CD14-positive monocyte (primary cell): ENCODE measurements at regions not wholly inside any gene's neighbourhood (a gene's known extent, or its start where the extent isn't known, plus 50 kb on each side); places are given as distances from the start of the nearest gene placed in this dataset.

Experiments used
- DNase-seq, 3 donors: peaks; one replicate each; pipeline ENCODE4 v3.0.0-alpha.2; 2011 to 2022
- H2AFZ ChIP-seq: 2 replicates; pipeline ENCODE4 v1.6.0; 2012; ENCODE audit warnings: mild to moderate bottlenecking, low read depth, low read length, inconsistent platforms; ENCODE audit not compliant: insufficient read depth, poor library complexity, severe bottlenecking
- H3K27ac ChIP-seq, 2 donors: 1 replicate in 1 of 2; 2 replicates in 1 of 2; pipeline ENCODE4 v1.5.1; 2012 to 2013; ENCODE audit warnings: low read length in 2 of 2, control low read depth in 1 of 2, inconsistent platforms in 1 of 2, low read depth in 1 of 2, mild to moderate bottlenecking in 1 of 2
- H3K27me3 ChIP-seq, 2 donors: one replicate each; pipeline versions ENCODE4 v1.6.0 to v1.6.1; 2011 to 2013; ENCODE audit warnings: low read length in 2 of 2; ENCODE audit not compliant: control insufficient read depth in 2 of 2, insufficient read depth in 2 of 2
- H3K36me3 ChIP-seq, 2 donors: replicated peaks in 1 of 2; 1 replicate in 1 of 2; 2 replicates in 1 of 2; pipeline versions ENCODE4 v1.5.1 to v1.6.1; 2012 to 2013; ENCODE audit warnings: low read length in 2 of 2, control low read depth in 1 of 2, inconsistent platforms in 1 of 2, mild to moderate bottlenecking in 1 of 2; ENCODE audit not compliant: insufficient read depth in 2 of 2, control insufficient read depth in 1 of 2
- H3K4me1 ChIP-seq, 2 donors: 1 replicate in 1 of 2; 2 replicates in 1 of 2; pipeline versions ENCODE4 v1.5.1 to v1.6.1; 2012 to 2013; ENCODE audit warnings: low read length in 2 of 2, control low read depth in 1 of 2, inconsistent platforms in 1 of 2, mild to moderate bottlenecking in 1 of 2, moderate library complexity in 1 of 2; ENCODE audit not compliant: insufficient read depth in 2 of 2, control insufficient read depth in 1 of 2
- H3K4me2 ChIP-seq: replicated peaks from 2 replicates; pipeline ENCODE3; 2012; ENCODE audit warnings: low read length, moderate library complexity, mild to moderate bottlenecking; ENCODE audit not compliant: poor library complexity, severe bottlenecking; ENCODE audit errors: extremely low read depth
- H3K4me3 ChIP-seq, 3 experiments: fragments of 200-600 bp in 1 of 3; sonication (generic) in 1 of 3; replicated peaks in 1 of 3; 1 replicate in 2 of 3; 2 replicates in 1 of 3; pipeline ENCODE4 v1.5.1; 2011 to 2013; ENCODE audit warnings: low read length in 3 of 3, mild to moderate bottlenecking in 3 of 3, control low read depth in 2 of 3, low read depth in 2 of 3, inconsistent platforms in 1 of 3, moderate library complexity in 1 of 3
- H3K79me2 ChIP-seq: 2 replicates; pipeline ENCODE4 v1.6.0; 2012; ENCODE audit warnings: mild to moderate bottlenecking, control low read depth, inconsistent platforms, low read length, moderate library complexity; ENCODE audit not compliant: insufficient read depth
- H3K9ac ChIP-seq: 2 replicates; pipeline ENCODE4 v1.6.0; 2017; ENCODE audit warnings: low read length, mild to moderate bottlenecking; ENCODE audit not compliant: insufficient read depth, poor library complexity, severe bottlenecking
- H3K9me3 ChIP-seq, 2 donors: replicated peaks in 1 of 2; 1 replicate in 1 of 2; 2 replicates in 1 of 2; pipeline versions ENCODE4 v1.5.1 to v1.6.1; 2012 to 2013; ENCODE audit warnings: low read length in 2 of 2, control low read depth in 1 of 2; ENCODE audit not compliant: control insufficient read depth in 1 of 2, insufficient read depth in 1 of 2
- H4K20me1 ChIP-seq: 2 replicates; pipeline ENCODE4 v1.6.0; 2012; ENCODE audit warnings: mild to moderate bottlenecking, low read length, control low read depth, moderate library complexity; ENCODE audit not compliant: insufficient read depth
- H3K27ac Mint-ChIP-seq, 7 donors: one replicate each; pipeline ENCODE4 v1.8.0; 2020; ENCODE audit warnings: mild to moderate bottlenecking in 7 of 7, mixed read lengths in 7 of 7, moderate library complexity in 6 of 7, inconsistent platforms in 2 of 7
- H3K27me3 Mint-ChIP-seq, 3 donors: one replicate each; pipeline ENCODE4 v1.8.0; 2021 to 2022; ENCODE audit warnings: low read depth in 3 of 3, mild to moderate bottlenecking in 3 of 3, mixed read lengths in 3 of 3, moderate library complexity in 3 of 3, inconsistent platforms in 1 of 3
- H3K36me3 Mint-ChIP-seq, 2 donors: one replicate each; pipeline ENCODE4 v1.8.0; 2020; ENCODE audit warnings: mixed read lengths in 2 of 2, inconsistent platforms in 1 of 2, mild to moderate bottlenecking in 1 of 2
- H3K4me1 Mint-ChIP-seq: one replicate; pipeline ENCODE4 v1.8.0; 2020; ENCODE audit warnings: mild to moderate bottlenecking, mixed read lengths
- H3K4me3 Mint-ChIP-seq, 2 donors: one replicate each; pipeline ENCODE4 v1.8.0; 2020; ENCODE audit warnings: mild to moderate bottlenecking in 2 of 2, mixed read lengths in 2 of 2, moderate library complexity in 1 of 2
- H3K9me3 Mint-ChIP-seq, 7 donors: one replicate each; pipeline ENCODE4 v1.8.0; 2020 to 2022; ENCODE audit warnings: mixed read lengths in 7 of 7, mild to moderate bottlenecking in 6 of 7, moderate library complexity in 6 of 7, inconsistent platforms in 2 of 7
- CTCF ChIP-seq: fragments of 200-600 bp; IDR thresholded peaks from one replicate; pipeline ENCODE4 v1.8.0; 2022; ENCODE audit warnings: antibody characterized with exemption, mild to moderate bottlenecking
- WGBS: methylation state at CpG from one replicate; pipeline ENCODE4 v1.1.5; 2013; ENCODE audit warnings: missing lambda C conversion rate; ENCODE audit not compliant: insufficient coverage; 5-methylcytosine and 5-hydroxymethylcytosine counted together
- intact Hi-C, 2 donors: fragments of 100-400 bp; cut with micrococcal nuclease; formaldehyde crosslinking; loops; one replicate each; pipeline versions ENCODE4 v1.15.0 to v1.15.1; 2023

- H3K9me3 ChIP-seq: no peaks in the 10 kb centered on the region
- intact Hi-C loops: no loop called here
- H3K4me1 ChIP-seq: no peaks in the 10 kb centered on the region
- Mint-ChIP-seq H3K27ac (no peak overlapping the region), H3K4me3 (no peak overlapping the region), H3K4me1 (no peaks in the 10 kb centered on the region), H3K9me3 (peaks cover 0 to 4% (median 0%) of the 10 kb centered on the region in 7 donors), H3K36me3 (no peaks in the 10 kb centered on the region), H3K27me3 (peaks cover 0 to 3% (median 0%) of the 10 kb centered on the region in 3 donors)
- no peaks in the 10 kb centered on the region for H3K36me3 ChIP-seq
- no peak for DNase-seq
- no peaks in the 10 kb centered on the region for H3K27me3 ChIP-seq
- no peaks in the 10 kb centered on the region for H4K20me1 ChIP-seq
- no peak for TF ChIP-seq CTCF
- no peak overlapping the region for H3K4me2 ChIP-seq
- H3K27ac ChIP-seq: no peak overlapping the region
- no peak overlapping the region for H3K9ac ChIP-seq
- H3K79me2 ChIP-seq: no peaks in the 10 kb centered on the region
- H3K4me3 ChIP-seq: no peak overlapping the region
- 90% methylated on average over 1 of the region's 6 CpGs for WGBS
- H2AFZ ChIP-seq: no peak overlapping the region
These were observed 139.8 kb upstream of the LGR5 start for GRCh38 chr12:71299541-71300376.

- Mint-ChIP-seq H3K36me3 (no peaks in the 10 kb centered on the region), H3K4me3 (no peak overlapping the region), H3K27me3 (peaks cover 0 to 3% (median 0%) of the 10 kb centered on the region in 3 donors), H3K4me1 (no peaks in the 10 kb centered on the region), H3K9me3 (peaks cover 0 to 4% (median 2%) of the 10 kb centered on the region in 7 donors), H3K27ac (no peak overlapping the region)
- no peaks in the 10 kb centered on the region for H3K79me2 ChIP-seq
- H2AFZ ChIP-seq: no peak overlapping the region
- intact Hi-C loops: no loop called here
- H3K9ac ChIP-seq: no peak overlapping the region
- H3K27me3 ChIP-seq: no peaks in the 10 kb centered on the region
- no peak overlapping the region for H3K4me2 ChIP-seq
- no peaks in the 10 kb centered on the region for H3K36me3 ChIP-seq
- peaks cover 0 to 2% of the 10 kb centered on the region in 2 donors for H3K9me3 ChIP-seq
- H4K20me1 ChIP-seq: no peaks in the 10 kb centered on the region
- H3K27ac ChIP-seq: no peak overlapping the region
- no peak for DNase-seq
- H3K4me3 ChIP-seq: no peak overlapping the region
- no peaks in the 10 kb centered on the region for H3K4me1 ChIP-seq
- no peak for TF ChIP-seq CTCF
These were observed 140.1 kb upstream of the TSPAN8 start for GRCh38 chr12:71297930-71298329.
